ENCODE measurements at regions not wholly inside any gene's neighbourhood (a gene's known extent, or its start where the extent isn't known, plus 50 kb on each side); places are given as distances from the start of the nearest gene placed in this dataset.

DNA sequence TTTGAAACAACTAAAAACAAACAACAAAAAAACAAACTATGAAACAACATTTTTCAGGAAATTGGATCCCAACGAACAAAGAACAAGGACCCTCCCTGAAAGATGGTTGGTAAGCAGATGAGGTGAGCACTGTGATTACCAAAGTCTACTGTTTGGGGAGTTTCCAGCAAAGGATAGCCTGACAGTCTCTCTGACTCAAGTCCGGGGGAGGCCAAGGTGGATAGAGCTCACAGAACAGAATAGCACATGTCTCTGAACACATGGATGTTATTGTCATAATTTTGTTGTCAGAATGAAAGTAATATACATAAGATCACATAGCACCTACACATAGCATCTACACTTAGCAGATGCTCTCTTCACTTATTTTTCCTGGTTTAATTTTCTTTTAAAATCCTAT is 501.3 kb upstream of the TENM4 start:
- Histone ChIP-seq H3K4me2 (ENCODE audit: low read depth, low read length) (no peak overlapping the region), H3K27me3 (ENCODE audit: control insufficient read depth in 1 of 2, insufficient read depth in 2 of 2, low read length in 2 of 2) (no peaks in the 10 kb centered on the region), H3K27ac (ENCODE audit: extremely low read length, insufficient read depth, low read length) (no peak overlapping the region), H3K4me3 (replicated peaks in 1 of 3; ENCODE audit: insufficient read depth in 1 of 3, low read depth in 2 of 3, low read length in 3 of 3) (no peak overlapping the region), H4K20me1 (ENCODE audit: insufficient read depth, low read length) (no peaks in the 10 kb centered on the region), H3K36me3 (replicated peaks in 1 of 2; ENCODE audit: control insufficient read depth in 1 of 2, insufficient read depth in 2 of 2, low read length in 2 of 2) (no peaks in the 10 kb centered on the region), H3K79me2 (ENCODE audit: insufficient read depth, low read length) (no peaks in the 10 kb centered on the region), H3K9me3 (ENCODE audit: low read length) (no peaks in the 10 kb centered on the region), H2AFZ (ENCODE audit: low read length) (no peak overlapping the region), H3K9ac (ENCODE audit: insufficient read depth, low read depth, low read length) (no peak overlapping the region), H3K4me1 (ENCODE audit: insufficient read depth, low read length) (no peaks in the 10 kb centered on the region)
- 2% methylated on average over 2 of the region's 2 CpGs for WGBS (ENCODE audit: low lambda C conversion rate)
- no peak for DNase-seq (ENCODE audit: low spot score)
- FAIRE-seq, result no peak
- ATAC-seq, result no peak
- intact Hi-C loops (cut with micrococcal nuclease; ENCODE audit: unreplicated experiment), result no loop called here
- in situ Hi-C loops (cut with HindIII; ENCODE audit: extremely low pct_ligation_motif_present, low pct_unique_long_range_greater_than_20kb), result no loop called here
- CTCF ChIA-PET (ENCODE audit: low intra/inter-chr PET ratio, low total read pairs), result no interaction called here
- POLR2A ChIA-PET, result no interaction called here
- no TSS peak for BruUV-seq (replicated peaks)
- no peak for TF ChIP-seq RNF2 (conservative IDR thresholded peaks at IDR 0.05; ENCODE audit: low read depth)
- TF ChIP-seq HMG20B (CRISPR knock-in tag; conservative IDR thresholded peaks at IDR 0.05), result no peak
- TF ChIP-seq RORA (CRISPR knock-in tag; IDR thresholded peaks at IDR 0.05), result no peak
- TF ChIP-seq, protein P1, sequence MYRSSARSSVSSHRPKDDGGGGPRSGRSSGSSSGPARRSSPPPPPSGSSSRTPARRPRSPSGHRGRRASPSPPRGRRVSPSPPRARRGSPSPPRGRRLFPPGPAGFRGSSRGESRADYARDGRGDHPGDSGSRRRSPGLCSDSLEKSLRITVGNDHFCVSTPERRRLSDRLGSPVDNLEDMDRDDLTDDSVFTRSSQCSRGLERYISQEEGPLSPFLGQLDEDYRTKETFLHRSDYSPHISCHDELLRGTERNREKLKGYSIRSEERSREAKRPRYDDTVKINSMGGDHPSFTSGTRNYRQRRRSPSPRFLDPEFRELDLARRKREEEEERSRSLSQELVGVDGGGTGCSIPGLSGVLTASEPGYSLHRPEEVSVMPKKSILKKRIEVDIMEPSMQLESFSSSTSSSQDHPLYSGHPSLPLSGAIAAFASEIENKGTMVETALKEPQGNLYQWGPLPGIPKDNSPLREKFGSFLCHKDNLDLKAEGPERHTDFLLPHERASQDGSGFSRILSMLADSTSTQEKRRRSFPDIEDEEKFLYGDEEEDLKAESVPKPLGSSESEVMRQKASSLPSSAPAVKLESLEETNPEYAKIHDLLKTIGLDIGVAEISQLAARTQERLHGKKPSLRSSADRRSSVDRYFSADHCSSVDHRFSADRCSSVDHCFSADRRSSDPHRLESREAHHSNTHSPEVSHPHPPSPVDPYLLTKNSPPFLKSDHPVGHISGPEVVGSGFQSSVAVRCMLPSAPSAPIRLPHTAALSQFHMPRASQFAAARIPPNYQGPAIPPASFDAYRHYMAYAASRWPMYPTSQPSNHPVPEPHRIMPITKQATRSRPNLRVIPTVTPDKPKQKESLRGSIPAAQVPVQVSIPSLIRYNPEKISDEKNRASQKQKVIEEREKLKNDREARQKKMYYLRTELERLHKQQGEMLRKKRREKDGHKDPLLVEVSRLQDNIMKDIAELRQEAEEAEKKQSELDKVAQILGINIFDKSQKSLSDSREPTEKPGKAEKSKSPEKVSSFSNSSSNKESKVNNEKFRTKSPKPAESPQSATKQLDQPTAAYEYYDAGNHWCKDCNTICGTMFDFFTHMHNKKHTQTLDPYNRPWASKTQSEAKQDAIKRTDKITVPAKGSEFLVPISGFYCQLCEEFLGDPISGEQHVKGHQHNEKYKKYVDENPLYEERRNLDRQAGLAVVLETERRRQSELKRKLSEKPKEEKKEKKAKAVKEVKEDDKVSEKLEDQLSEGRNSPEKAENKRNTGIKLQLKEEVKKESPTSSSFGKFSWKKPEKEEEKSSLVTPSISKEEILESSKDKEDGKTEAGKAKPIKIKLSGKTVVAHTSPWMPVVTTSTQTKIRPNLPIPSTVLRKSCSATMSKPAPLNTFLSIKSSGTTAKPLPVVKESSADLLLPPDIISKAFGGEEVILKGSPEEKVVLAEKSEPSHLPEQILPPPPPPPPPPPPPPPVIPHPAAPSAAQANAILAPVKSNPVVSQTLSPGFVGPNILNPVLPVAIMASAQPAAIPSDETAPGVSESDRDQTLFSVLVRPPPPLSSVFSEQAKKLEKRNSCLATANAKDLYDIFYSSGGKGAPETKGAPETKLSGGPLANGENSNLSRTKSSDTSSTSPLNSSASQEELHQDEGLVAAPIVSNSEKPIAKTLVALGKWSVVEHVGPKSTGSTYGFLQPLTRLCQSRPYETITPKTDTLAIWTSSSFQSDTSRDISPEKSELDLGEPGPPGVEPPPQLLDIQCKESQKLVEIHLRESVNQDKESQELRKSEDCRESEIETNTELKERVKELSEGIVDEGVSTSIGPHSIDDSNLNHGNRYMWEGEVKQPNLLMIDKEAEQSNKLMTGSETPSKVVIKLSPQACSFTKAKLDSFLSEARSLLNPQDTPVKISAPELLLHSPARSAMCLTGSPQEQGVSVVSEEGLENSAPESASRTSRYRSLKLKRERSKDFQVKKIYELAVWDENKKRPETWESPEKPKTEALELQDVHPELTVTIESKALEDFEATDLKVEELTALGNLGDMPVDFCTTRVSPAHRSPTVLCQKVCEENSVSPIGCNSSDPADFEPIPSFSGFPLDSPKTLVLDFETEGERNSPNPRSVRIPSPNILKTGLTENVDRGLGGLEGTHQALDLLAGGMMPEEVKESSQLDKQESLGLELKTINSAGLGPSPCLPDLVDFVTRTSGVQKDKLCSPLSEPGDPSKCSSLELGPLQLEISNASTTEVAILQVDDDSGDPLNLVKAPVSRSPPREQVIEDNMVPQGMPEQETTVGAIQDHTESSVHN (CRISPR knock-in tag; IDR thresholded peaks at IDR 0.05), result no peak
- TF ChIP-seq ZNF335 (CRISPR knock-in tag; IDR thresholded peaks at IDR 0.05), result no peak
- no peak for TF ChIP-seq POLR2AphosphoS5 (IDR thresholded peaks at IDR 0.05; ENCODE audit: low read depth, low read length)
- TF ChIP-seq KMT2B (CRISPR knock-in tag; IDR thresholded peaks at IDR 0.05), result no peak
- no peak for TF ChIP-seq GABPB1 (CRISPR knock-in tag; IDR thresholded peaks at IDR 0.05)
- no peak for TF ChIP-seq ZNF703 (CRISPR knock-in tag; IDR thresholded peaks at IDR 0.05; ENCODE audit: borderline replicate concordance)
- TF ChIP-seq REL (CRISPR knock-in tag; conservative IDR thresholded peaks at IDR 0.05), result no peak
- no peak for TF ChIP-seq NONO (IDR thresholded peaks at IDR 0.05)
- no peak for TF ChIP-seq NONO (CRISPR knock-in tag; conservative IDR thresholded peaks at IDR 0.05)
- TF ChIP-seq, protein P2, sequence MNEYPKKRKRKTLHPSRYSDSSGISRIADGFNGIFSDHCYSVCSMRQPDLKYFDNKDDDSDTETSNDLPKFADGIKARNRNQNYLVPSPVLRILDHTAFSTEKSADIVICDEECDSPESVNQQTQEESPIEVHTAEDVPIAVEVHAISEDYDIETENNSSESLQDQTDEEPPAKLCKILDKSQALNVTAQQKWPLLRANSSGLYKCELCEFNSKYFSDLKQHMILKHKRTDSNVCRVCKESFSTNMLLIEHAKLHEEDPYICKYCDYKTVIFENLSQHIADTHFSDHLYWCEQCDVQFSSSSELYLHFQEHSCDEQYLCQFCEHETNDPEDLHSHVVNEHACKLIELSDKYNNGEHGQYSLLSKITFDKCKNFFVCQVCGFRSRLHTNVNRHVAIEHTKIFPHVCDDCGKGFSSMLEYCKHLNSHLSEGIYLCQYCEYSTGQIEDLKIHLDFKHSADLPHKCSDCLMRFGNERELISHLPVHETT (CRISPR knock-in tag; conservative IDR thresholded peaks at IDR 0.05), result no peak
- no peak for TF ChIP-seq ZNF746 (CRISPR knock-in tag; IDR thresholded peaks at IDR 0.05)
- TF ChIP-seq SP1 (IDR thresholded peaks at IDR 0.05), result no peak
- no peak for TF ChIP-seq SP1 (CRISPR knock-in tag; IDR thresholded peaks at IDR 0.05)
- no peak for TF ChIP-seq CHD4 (IDR thresholded peaks at IDR 0.05; ENCODE audit: borderline replicate concordance, low read length)
- no peak for TF ChIP-seq NKX3-1 (CRISPR knock-in tag; IDR thresholded peaks at IDR 0.05)
